ENCODE measurements at regions not wholly inside any gene's neighbourhood (a gene's known extent, or its start where the extent isn't known, plus 50 kb on each side); places are given as distances from the start of the nearest gene placed in this dataset.
"Not testable (repeated sequence)": the region's sequence is repeated elsewhere in the genome, so short reads cannot be mapped to it uniquely, and the experiment has no call there.

GRCh38 chr13:52324831-52325230, 81.1 kb downstream of the THSD1 start:
- intact Hi-C loops (cut with DNase I); H3K27ac ChIP-seq (ENCODE audit: low read length); DNase-seq; ATAC-seq; H3K27me3 ChIP-seq (ENCODE audit: control insufficient read depth, insufficient read depth); H3K4me1 ChIP-seq (ENCODE audit: control insufficient read depth, insufficient read depth, low read length); H3K4me3 ChIP-seq (ENCODE audit: low read length); H3K9me3 ChIP-seq (ENCODE audit: control insufficient read depth, low read length): not testable (repeated sequence)
- 43% methylated on average over 2 of the region's 2 CpGs for WGBS

GRCh38 chr13:52319876-52320275, 86.1 kb downstream of the THSD1 start:
- H3K9me3 ChIP-seq (ENCODE audit: control insufficient read depth, low read length), result no peaks in the 10 kb centered on the region
- ATAC-seq, result no peak

GRCh38 chr13:52309833-52310232, 96.1 kb downstream of the THSD1 start:
- H3K4me3 ChIP-seq (ENCODE audit: low read length); ATAC-seq; DNase-seq; H3K9me3 ChIP-seq (ENCODE audit: control insufficient read depth, low read length); intact Hi-C loops (cut with DNase I); H3K27ac ChIP-seq (ENCODE audit: low read length); H3K4me1 ChIP-seq (ENCODE audit: control insufficient read depth, insufficient read depth, low read length); H3K27me3 ChIP-seq (ENCODE audit: control insufficient read depth, insufficient read depth): not testable (repeated sequence)
- 68% methylated on average over 6 of the region's 6 CpGs for WGBS

More at GRCh38 chr13:52319876-52320275, 86.1 kb downstream of the THSD1 start:
- intact Hi-C loops (cut with DNase I), result no loop called here
- WGBS, result 78% methylated on average over 2 of the region's 2 CpGs
- H3K27me3 ChIP-seq (ENCODE audit: control insufficient read depth, insufficient read depth), result no peaks in the 10 kb centered on the region
- H3K4me3 ChIP-seq (ENCODE audit: low read length), result no peak overlapping the region
- DNase-seq, result no peak
- H3K4me1 ChIP-seq (ENCODE audit: control insufficient read depth, insufficient read depth, low read length), result no peaks in the 10 kb centered on the region
- H3K27ac ChIP-seq (ENCODE audit: low read length), result no peak overlapping the region

GRCh38 chr13:52306336-52306735, 99.6 kb downstream of the THSD1 start:
- peak in 1 of 2 donors; percentile 45 for ATAC-seq
- no CpG with 5 or more reads among the region's 1 CpG for WGBS

GRCh38 chr13:52303098-52303497, 102.9 kb downstream of the THSD1 start:
- intact Hi-C loops (cut with DNase I); H3K4me3 ChIP-seq (ENCODE audit: low read length); DNase-seq; ATAC-seq; H3K9me3 ChIP-seq (ENCODE audit: control insufficient read depth, low read length); H3K27me3 ChIP-seq (ENCODE audit: control insufficient read depth, insufficient read depth); H3K27ac ChIP-seq (ENCODE audit: low read length); H3K4me1 ChIP-seq (ENCODE audit: control insufficient read depth, insufficient read depth, low read length): not testable (repeated sequence)
- 96% methylated on average over 1 of the region's 1 CpG for WGBS

More at GRCh38 chr13:52306336-52306735, 99.6 kb downstream of the THSD1 start:
- H3K9me3 ChIP-seq (ENCODE audit: control insufficient read depth, low read length); H3K27me3 ChIP-seq (ENCODE audit: control insufficient read depth, insufficient read depth); intact Hi-C loops (cut with DNase I); DNase-seq; H3K4me1 ChIP-seq (ENCODE audit: control insufficient read depth, insufficient read depth, low read length); H3K4me3 ChIP-seq (ENCODE audit: low read length); H3K27ac ChIP-seq (ENCODE audit: low read length): not testable (repeated sequence)

- DNase-seq; H3K27me3 ChIP-seq (ENCODE audit: control insufficient read depth, insufficient read depth); H3K4me1 ChIP-seq (ENCODE audit: control insufficient read depth, insufficient read depth, low read length); H3K4me3 ChIP-seq (ENCODE audit: low read length); ATAC-seq; intact Hi-C loops (cut with DNase I); H3K9me3 ChIP-seq (ENCODE audit: control insufficient read depth, low read length); H3K27ac ChIP-seq (ENCODE audit: low read length): not testable (repeated sequence)
- 86% methylated on average over 2 of the region's 6 CpGs for WGBS
Observed at GRCh38 chr13:52302688-52303087, 103.3 kb downstream of the THSD1 start.

- ATAC-seq; H3K27me3 ChIP-seq (ENCODE audit: control insufficient read depth, insufficient read depth); H3K4me3 ChIP-seq (ENCODE audit: low read length); intact Hi-C loops (cut with DNase I); H3K27ac ChIP-seq (ENCODE audit: low read length); DNase-seq; H3K9me3 ChIP-seq (ENCODE audit: control insufficient read depth, low read length); H3K4me1 ChIP-seq (ENCODE audit: control insufficient read depth, insufficient read depth, low read length): not testable (repeated sequence)
- 40% methylated on average over 3 of the region's 4 CpGs for WGBS
Observed at GRCh38 chr13:52301810-52302400, 104.1 kb downstream of the THSD1 start.

GRCh38 chr13:52298079-52298661, 107.8 kb downstream of the THSD1 start:
- 66% methylated on average over 5 of the region's 5 CpGs for WGBS

GRCh38 chr13:52288891-52289290, 117.1 kb downstream of the THSD1 start:
- H3K27me3 ChIP-seq (ENCODE audit: control insufficient read depth, insufficient read depth); H3K4me3 ChIP-seq (ENCODE audit: low read length); H3K4me1 ChIP-seq (ENCODE audit: control insufficient read depth, insufficient read depth, low read length); H3K9me3 ChIP-seq (ENCODE audit: control insufficient read depth, low read length); ATAC-seq; DNase-seq; intact Hi-C loops (cut with DNase I); H3K27ac ChIP-seq (ENCODE audit: low read length): not testable (repeated sequence)
- 94% methylated on average over 2 of the region's 6 CpGs for WGBS

More at GRCh38 chr13:52298079-52298661, 107.8 kb downstream of the THSD1 start:
- H3K9me3 ChIP-seq (ENCODE audit: control insufficient read depth, low read length); ATAC-seq; H3K27ac ChIP-seq (ENCODE audit: low read length); intact Hi-C loops (cut with DNase I); H3K4me3 ChIP-seq (ENCODE audit: low read length); H3K27me3 ChIP-seq (ENCODE audit: control insufficient read depth, insufficient read depth); H3K4me1 ChIP-seq (ENCODE audit: control insufficient read depth, insufficient read depth, low read length); DNase-seq: not testable (repeated sequence)

GRCh38 chr13:52281387-52281786, 122.0 kb upstream of the NEK3 start:
- H3K27ac ChIP-seq (ENCODE audit: low read length); H3K4me1 ChIP-seq (ENCODE audit: control insufficient read depth, insufficient read depth, low read length); DNase-seq; H3K9me3 ChIP-seq (ENCODE audit: control insufficient read depth, low read length); H3K27me3 ChIP-seq (ENCODE audit: control insufficient read depth, insufficient read depth); intact Hi-C loops (cut with DNase I); ATAC-seq; H3K4me3 ChIP-seq (ENCODE audit: low read length): not testable (repeated sequence)
- 45% methylated on average over 2 of the region's 2 CpGs for WGBS

- H3K4me1 ChIP-seq (ENCODE audit: control insufficient read depth, insufficient read depth, low read length); H3K4me3 ChIP-seq (ENCODE audit: low read length); H3K27me3 ChIP-seq (ENCODE audit: control insufficient read depth, insufficient read depth); DNase-seq; H3K9me3 ChIP-seq (ENCODE audit: control insufficient read depth, low read length); ATAC-seq; intact Hi-C loops (cut with DNase I); H3K27ac ChIP-seq (ENCODE audit: low read length): not testable (repeated sequence)
- no CpG with 5 or more reads among the region's 1 CpG for WGBS
Observed at GRCh38 chr13:52279408-52279807, 120.0 kb upstream of the NEK3 start.
